ENCODE measurements at regions not wholly inside any gene's neighbourhood (a gene's known extent, or its start where the extent isn't known, plus 50 kb on each side); places are given as distances from the start of the nearest gene placed in this dataset.

DNA sequence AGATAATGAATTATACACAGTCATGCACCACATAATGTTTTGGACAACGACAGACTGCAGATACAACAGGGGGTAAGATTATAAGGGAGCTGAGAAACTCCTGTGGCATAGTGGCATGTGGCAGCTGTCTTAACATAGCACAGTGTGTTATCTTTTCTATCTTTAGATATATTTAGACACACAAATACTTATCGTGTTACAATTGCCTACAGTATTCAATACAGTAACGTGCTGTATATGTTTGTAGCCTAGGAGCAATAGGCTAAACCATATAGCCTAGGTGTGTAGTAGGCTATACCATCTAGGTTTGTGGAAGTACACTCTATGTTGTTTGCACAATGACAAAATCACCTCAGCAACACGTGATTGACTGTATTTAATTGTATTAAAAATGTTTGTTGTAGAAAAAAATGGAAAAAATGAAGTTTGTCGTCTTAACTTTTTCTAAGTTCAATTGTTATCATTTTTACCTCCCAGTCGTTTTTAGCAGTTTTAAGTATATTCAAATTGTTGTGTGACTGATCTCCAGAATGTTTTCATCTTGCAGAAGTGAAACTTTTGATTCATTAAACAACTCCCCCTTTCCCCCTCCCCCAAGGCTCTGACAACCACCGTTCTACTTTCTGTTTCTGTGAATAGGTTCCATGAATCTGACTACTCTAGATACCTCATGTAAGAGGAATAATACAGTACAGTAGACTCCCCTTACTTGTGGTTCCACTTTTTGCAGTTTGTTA is 351.0 kb upstream of the B3GALT2 start:
- TF ChIP-seq, protein P1, sequence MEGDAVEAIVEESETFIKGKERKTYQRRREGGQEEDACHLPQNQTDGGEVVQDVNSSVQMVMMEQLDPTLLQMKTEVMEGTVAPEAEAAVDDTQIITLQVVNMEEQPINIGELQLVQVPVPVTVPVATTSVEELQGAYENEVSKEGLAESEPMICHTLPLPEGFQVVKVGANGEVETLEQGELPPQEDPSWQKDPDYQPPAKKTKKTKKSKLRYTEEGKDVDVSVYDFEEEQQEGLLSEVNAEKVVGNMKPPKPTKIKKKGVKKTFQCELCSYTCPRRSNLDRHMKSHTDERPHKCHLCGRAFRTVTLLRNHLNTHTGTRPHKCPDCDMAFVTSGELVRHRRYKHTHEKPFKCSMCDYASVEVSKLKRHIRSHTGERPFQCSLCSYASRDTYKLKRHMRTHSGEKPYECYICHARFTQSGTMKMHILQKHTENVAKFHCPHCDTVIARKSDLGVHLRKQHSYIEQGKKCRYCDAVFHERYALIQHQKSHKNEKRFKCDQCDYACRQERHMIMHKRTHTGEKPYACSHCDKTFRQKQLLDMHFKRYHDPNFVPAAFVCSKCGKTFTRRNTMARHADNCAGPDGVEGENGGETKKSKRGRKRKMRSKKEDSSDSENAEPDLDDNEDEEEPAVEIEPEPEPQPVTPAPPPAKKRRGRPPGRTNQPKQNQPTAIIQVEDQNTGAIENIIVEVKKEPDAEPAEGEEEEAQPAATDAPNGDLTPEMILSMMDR (IDR thresholded peaks at IDR 0.05; ENCODE audit: insufficient read depth, low read length) = no peak
- TF ChIP-seq GABPA (IDR thresholded peaks at IDR 0.05; ENCODE audit: low read depth) (no peak), POLR2AphosphoS5 (IDR thresholded peaks at IDR 0.05; ENCODE audit: low read depth) (no peak), SPI1 (IDR thresholded peaks at IDR 0.05; ENCODE audit: borderline replicate concordance, low read depth) (no peak)
- TF ChIP-seq, protein P2, sequence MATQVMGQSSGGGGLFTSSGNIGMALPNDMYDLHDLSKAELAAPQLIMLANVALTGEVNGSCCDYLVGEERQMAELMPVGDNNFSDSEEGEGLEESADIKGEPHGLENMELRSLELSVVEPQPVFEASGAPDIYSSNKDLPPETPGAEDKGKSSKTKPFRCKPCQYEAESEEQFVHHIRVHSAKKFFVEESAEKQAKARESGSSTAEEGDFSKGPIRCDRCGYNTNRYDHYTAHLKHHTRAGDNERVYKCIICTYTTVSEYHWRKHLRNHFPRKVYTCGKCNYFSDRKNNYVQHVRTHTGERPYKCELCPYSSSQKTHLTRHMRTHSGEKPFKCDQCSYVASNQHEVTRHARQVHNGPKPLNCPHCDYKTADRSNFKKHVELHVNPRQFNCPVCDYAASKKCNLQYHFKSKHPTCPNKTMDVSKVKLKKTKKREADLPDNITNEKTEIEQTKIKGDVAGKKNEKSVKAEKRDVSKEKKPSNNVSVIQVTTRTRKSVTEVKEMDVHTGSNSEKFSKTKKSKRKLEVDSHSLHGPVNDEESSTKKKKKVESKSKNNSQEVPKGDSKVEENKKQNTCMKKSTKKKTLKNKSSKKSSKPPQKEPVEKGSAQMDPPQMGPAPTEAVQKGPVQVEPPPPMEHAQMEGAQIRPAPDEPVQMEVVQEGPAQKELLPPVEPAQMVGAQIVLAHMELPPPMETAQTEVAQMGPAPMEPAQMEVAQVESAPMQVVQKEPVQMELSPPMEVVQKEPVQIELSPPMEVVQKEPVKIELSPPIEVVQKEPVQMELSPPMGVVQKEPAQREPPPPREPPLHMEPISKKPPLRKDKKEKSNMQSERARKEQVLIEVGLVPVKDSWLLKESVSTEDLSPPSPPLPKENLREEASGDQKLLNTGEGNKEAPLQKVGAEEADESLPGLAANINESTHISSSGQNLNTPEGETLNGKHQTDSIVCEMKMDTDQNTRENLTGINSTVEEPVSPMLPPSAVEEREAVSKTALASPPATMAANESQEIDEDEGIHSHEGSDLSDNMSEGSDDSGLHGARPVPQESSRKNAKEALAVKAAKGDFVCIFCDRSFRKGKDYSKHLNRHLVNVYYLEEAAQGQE (IDR thresholded peaks at IDR 0.05; ENCODE audit: insufficient replicate concordance, low read depth) = no peak

All from HL-60 (cell line).